ENCODE measurements at regions not wholly inside any gene's neighbourhood (a gene's known extent, or its start where the extent isn't known, plus 50 kb on each side); places are given as distances from the start of the nearest gene placed in this dataset.

- peak; percentile 55 to 81 for TF ChIP-seq CTCF (IDR thresholded peaks at IDR 0.05; ENCODE audit: extremely low read depth in 1 of 2, insufficient read depth in 1 of 2, low read depth in 1 of 2, low read length in 2 of 2)
- no peak for TF ChIP-seq POLR2A (IDR thresholded peaks at IDR 0.05; ENCODE audit: low read depth, low read length)
- no peak for TF ChIP-seq MAX (IDR thresholded peaks at IDR 0.05; ENCODE audit: insufficient read depth, insufficient read length)
- no peak for TF ChIP-seq POLR2AphosphoS5 (IDR thresholded peaks at IDR 0.05; ENCODE audit: insufficient read depth, low read depth, low read length)
- no peak for TF ChIP-seq EZH2 (IDR thresholded peaks at IDR 0.05; ENCODE audit: borderline replicate concordance, low read depth, low read length, severe bottlenecking)
Observed at GRCh38 chr20:5402903-5403531, 86.3 kb upstream of the PROKR2 start.
